ENCODE measurements at regions not wholly inside any gene's neighbourhood (a gene's known extent, or its start where the extent isn't known, plus 50 kb on each side); places are given as distances from the start of the nearest gene placed in this dataset.

DNA sequence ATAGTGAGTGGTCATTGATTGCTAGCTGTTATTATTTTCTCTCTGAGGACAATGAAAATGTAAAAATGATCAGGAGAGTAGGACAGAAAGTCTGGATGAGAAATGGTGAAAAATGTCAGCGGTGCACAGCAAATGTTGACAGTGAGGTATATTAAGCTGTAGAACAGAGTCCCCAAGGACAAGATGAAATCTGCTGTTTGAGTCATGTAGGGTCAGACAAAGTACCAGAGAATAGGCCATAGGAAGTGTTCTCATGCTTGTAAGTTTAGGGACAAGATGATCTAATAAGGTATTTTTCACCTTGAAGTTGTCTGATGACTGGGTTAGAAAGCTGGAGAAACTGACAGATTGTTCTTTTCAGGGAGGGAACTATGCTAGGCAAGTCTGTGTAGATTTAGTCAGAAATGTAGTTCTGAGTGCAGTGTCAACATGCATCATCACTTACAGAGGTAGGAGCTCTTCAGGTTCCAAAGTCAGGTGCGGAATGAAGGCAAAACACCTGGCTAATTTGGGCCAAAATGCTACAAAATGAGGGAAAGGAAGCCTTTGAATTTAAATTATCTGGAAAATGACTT is 369.3 kb downstream of the DLEU7 start:
- H3K4me1 ChIP-seq (ENCODE audit: control insufficient read depth in 1 of 2, insufficient read depth in 1 of 2, low read depth in 1 of 2, low read length in 1 of 2): peaks cover 8 to 12% of the 10 kb centered on the region in 2 experiments
- TF ChIP-seq, protein P1, sequence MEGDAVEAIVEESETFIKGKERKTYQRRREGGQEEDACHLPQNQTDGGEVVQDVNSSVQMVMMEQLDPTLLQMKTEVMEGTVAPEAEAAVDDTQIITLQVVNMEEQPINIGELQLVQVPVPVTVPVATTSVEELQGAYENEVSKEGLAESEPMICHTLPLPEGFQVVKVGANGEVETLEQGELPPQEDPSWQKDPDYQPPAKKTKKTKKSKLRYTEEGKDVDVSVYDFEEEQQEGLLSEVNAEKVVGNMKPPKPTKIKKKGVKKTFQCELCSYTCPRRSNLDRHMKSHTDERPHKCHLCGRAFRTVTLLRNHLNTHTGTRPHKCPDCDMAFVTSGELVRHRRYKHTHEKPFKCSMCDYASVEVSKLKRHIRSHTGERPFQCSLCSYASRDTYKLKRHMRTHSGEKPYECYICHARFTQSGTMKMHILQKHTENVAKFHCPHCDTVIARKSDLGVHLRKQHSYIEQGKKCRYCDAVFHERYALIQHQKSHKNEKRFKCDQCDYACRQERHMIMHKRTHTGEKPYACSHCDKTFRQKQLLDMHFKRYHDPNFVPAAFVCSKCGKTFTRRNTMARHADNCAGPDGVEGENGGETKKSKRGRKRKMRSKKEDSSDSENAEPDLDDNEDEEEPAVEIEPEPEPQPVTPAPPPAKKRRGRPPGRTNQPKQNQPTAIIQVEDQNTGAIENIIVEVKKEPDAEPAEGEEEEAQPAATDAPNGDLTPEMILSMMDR (IDR thresholded peaks at IDR 0.05): no peak

DNA sequence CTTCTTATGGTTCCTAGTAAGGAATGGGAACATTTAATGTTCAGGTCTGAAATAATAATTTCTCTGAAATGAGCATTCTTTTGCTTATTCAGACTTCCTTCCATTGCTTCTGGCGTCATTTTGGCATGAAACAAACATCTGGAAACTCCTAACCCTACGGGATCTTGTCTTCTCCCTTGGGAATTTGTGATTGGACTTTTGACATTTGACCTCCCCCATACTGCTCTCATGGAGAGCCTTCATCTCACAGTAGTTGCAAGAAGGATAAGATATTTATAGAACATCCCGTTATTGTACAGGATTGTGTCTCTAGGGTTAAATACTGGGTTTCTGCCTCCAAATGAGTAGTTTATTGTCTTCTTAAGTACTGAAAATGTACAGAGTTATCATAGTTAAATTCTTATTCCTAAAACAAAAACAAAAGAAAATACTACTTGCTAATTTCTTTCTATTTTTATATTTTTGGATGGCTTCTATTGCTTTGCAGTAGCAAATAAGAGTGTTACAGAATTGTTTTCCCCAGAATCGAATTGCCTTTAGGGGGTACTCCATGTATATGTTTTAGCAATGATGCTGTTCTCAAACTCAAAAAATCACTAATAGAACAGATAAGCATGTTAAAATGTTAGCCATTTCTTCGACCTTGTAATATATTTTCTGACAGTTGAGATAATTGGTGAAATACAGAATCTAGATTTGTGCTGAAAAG is 366.8 kb downstream of the DLEU7 start:
- Histone ChIP-seq H3K9me3 (no peaks in the 10 kb centered on the region), H3K4me3 (ENCODE audit: low read depth in 1 of 2, low read length in 1 of 2) (no peak overlapping the region), H3K36me3 (no peaks in the 10 kb centered on the region), H3K27me3 (no peaks in the 10 kb centered on the region), H3K4me1 (ENCODE audit: control insufficient read depth in 1 of 2, insufficient read depth in 1 of 2, low read depth in 1 of 2, low read length in 1 of 2) (peaks cover 8 to 12% of the 10 kb centered on the region in 2 experiments), H3K27ac (peak overlapping the region; percentile 35)
- TF ChIP-seq, protein P1 (IDR thresholded peaks at IDR 0.05): no peak

More for the DNA sequence above, 369.3 kb downstream of the DLEU7 start:
- H3K27me3 ChIP-seq: no peaks in the 10 kb centered on the region
- no peak overlapping the region for H3K4me3 ChIP-seq (ENCODE audit: low read depth in 1 of 2, low read length in 1 of 2)
- no peak overlapping the region for H3K27ac ChIP-seq
- no peaks in the 10 kb centered on the region for H3K36me3 ChIP-seq
- H3K9me3 ChIP-seq: no peaks in the 10 kb centered on the region

DNA sequence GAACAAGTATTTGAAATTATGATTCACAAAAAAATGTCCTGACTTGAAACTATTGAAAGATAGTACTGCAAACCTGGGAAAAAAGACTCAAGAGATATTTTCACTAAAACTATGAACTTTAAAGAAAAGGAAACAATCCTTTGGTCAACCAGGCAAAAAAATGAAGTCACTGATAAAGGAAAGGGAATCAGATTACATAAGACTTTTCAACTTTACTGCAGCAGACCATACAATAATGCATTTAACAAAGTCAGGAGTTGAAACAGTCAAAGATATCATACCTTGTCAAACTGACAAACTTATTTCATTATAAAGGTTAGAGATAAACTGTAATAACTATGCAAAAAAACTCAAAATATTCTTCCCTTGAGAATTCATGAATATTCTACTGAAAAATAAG is 361.6 kb downstream of the DLEU7 start:
- Histone ChIP-seq H3K36me3 (no peaks in the 10 kb centered on the region), H3K4me3 (ENCODE audit: low read depth in 1 of 2, low read length in 1 of 2) (no peak overlapping the region), H3K9me3 (no peaks in the 10 kb centered on the region), H3K27ac (no peak overlapping the region), H3K4me1 (ENCODE audit: control insufficient read depth in 1 of 2, insufficient read depth in 1 of 2, low read depth in 1 of 2, low read length in 1 of 2) (peaks cover 12% of the 10 kb centered on the region in 2 experiments), H3K27me3 (no peaks in the 10 kb centered on the region)
- TF ChIP-seq, protein P1 (IDR thresholded peaks at IDR 0.05): no peak

DNA sequence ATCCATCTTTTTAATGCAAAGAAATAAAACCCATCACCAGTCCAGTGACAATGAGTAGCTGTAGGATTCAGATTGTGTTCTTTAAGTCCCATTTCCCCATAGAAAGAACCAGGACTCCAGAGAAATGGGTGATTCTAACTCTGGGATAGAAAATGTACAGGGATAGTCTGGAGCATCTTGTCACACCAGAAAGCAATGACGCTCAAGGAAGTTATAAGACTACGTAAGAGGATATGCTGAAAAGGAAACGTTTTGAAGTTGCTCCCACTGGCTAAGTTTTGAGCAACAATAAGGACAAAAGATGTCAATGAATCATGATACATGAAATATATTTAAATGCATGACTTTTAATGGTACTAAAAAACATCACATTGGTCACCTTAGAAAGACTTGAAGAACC is 360.1 kb downstream of the DLEU7 start:
- TF ChIP-seq, protein P1 (IDR thresholded peaks at IDR 0.05): no peak

GRCh38 chr13:50484472-50485113 is 358.9 kb downstream of the DLEU7 start:
- Histone ChIP-seq H3K36me3 (no peaks in the 10 kb centered on the region), H3K4me3 (ENCODE audit: low read depth in 1 of 2, low read length in 1 of 2) (no peak overlapping the region), H3K4me1 (ENCODE audit: control insufficient read depth in 1 of 2, insufficient read depth in 1 of 2, low read depth in 1 of 2, low read length in 1 of 2) (peaks cover 0 to 4% of the 10 kb centered on the region in 2 experiments), H3K27ac (no peak overlapping the region), H3K9me3 (no peaks in the 10 kb centered on the region), H3K27me3 (no peaks in the 10 kb centered on the region)
- TF ChIP-seq, protein P1 (IDR thresholded peaks at IDR 0.05): no peak

More for the DNA sequence above, 360.1 kb downstream of the DLEU7 start:
- no peaks in the 10 kb centered on the region for H3K27me3 ChIP-seq
- no peaks in the 10 kb centered on the region for H3K9me3 ChIP-seq
- no peaks in the 10 kb centered on the region for H3K36me3 ChIP-seq
- no peak overlapping the region for H3K27ac ChIP-seq
- no peak overlapping the region for H3K4me3 ChIP-seq (ENCODE audit: low read depth in 1 of 2, low read length in 1 of 2)
- H3K4me1 ChIP-seq (ENCODE audit: control insufficient read depth in 1 of 2, insufficient read depth in 1 of 2, low read depth in 1 of 2, low read length in 1 of 2): peaks cover 0 to 4% of the 10 kb centered on the region in 2 experiments
